ENCODE measurements at regions not wholly inside any gene's neighbourhood (a gene's known extent, or its start where the extent isn't known, plus 50 kb on each side); places are given as distances from the start of the nearest gene placed in this dataset.

DNA sequence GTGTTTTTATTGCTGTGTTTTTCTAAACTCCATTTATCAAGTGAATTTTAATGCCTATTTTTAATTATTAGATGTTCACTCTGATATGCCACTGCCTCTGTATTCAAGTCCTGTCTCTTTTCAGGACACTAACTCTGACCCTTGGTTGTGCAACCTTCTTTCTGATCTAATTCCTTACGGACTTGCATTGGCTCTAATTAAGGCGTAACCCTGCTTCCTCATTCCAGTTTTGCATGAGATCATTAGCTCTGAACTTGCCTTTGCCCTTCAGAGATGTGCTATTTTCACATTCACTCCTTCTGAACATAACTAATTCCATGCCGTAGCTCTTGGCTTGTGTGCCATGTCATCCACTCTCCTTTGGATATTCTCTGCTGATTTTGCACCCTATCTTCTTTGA, 162.5 kb upstream of the TMEFF2 start:
- H3K4me1 ChIP-seq (ENCODE audit: control insufficient read depth, extremely low read depth, insufficient read depth, low read length) = no peaks in the 10 kb centered on the region
- TF ChIP-seq MYC (IDR thresholded peaks at IDR 0.05; ENCODE audit: low read depth, low read length) = no peak
- no peak for TF ChIP-seq EZH2 (IDR thresholded peaks at IDR 0.05; ENCODE audit: borderline replicate concordance, low read depth, low read length, severe bottlenecking)
- TF ChIP-seq POLR2A (IDR thresholded peaks at IDR 0.05; ENCODE audit: low read depth, low read length) = no peak
- dilution Hi-C loops (cut with MboI; ENCODE audit: extremely low pct_ligation_motif_present, low sequenced_read_pairs) = no loop called here
- H3K9me3 ChIP-seq (replicated peaks; ENCODE audit: control insufficient read depth, insufficient read depth, low read length) = no peaks in the 10 kb centered on the region
- H3K79me2 ChIP-seq (ENCODE audit: control insufficient read depth, insufficient read depth, low read length) = no peaks in the 10 kb centered on the region
- no peaks in the 10 kb centered on the region for H3K27me3 ChIP-seq (ENCODE audit: control insufficient read depth in 2 of 2, insufficient read depth in 2 of 2, low read length in 2 of 2)
- H2AFZ ChIP-seq (ENCODE audit: low read depth, low read length) = no peak overlapping the region
- no TSS peak for BruUV-seq (replicated peaks)
- POLR2A ChIA-PET = no interaction called here
- no peaks in the 10 kb centered on the region for H4K20me1 ChIP-seq (replicated peaks; ENCODE audit: control insufficient read depth, extremely low read depth, insufficient read depth, low read length)
- intact Hi-C loops (cut with micrococcal nuclease) = no loop called here
- no peak overlapping the region for H3K4me2 ChIP-seq (ENCODE audit: insufficient read depth, low read length)
- H3K9ac ChIP-seq (replicated peaks; ENCODE audit: extremely low read depth, insufficient read depth, low read length) = no peak overlapping the region
- no peaks in the 10 kb centered on the region for H3K36me3 ChIP-seq (ENCODE audit: control insufficient read depth in 2 of 2, extremely low read depth in 1 of 2, insufficient read depth in 2 of 2, low read length in 2 of 2)
- CTCF ChIA-PET = interaction anchor here (0.5 kb wide), 1 partner anchor 257 kb away, joined by 3 read pairs; no protein-coding TSS in a partner anchor
- H3K9me1 ChIP-seq (replicated peaks; ENCODE audit: control insufficient read depth, extremely low read depth, insufficient read depth, low read length) = no peaks in the 10 kb centered on the region
- no peak overlapping the region for H3K4me3 ChIP-seq (replicated peaks in 1 of 3; ENCODE audit: insufficient read depth in 1 of 3, low read depth in 1 of 3, low read length in 3 of 3)
- FAIRE-seq (no peak), DNase-seq (ENCODE audit: low read depth, low spot score) (no peak)
- no peak overlapping the region for H3K27ac ChIP-seq (ENCODE audit: insufficient read depth, low read depth, low read length)

- Histone ChIP-seq H3K4me3 (replicated peaks in 1 of 3; ENCODE audit: insufficient read depth in 1 of 3, low read depth in 1 of 3, low read length in 3 of 3) (no peak overlapping the region), H3K9me3 (replicated peaks; ENCODE audit: control insufficient read depth, insufficient read depth, low read length) (no peaks in the 10 kb centered on the region), H3K79me2 (ENCODE audit: control insufficient read depth, insufficient read depth, low read length) (no peaks in the 10 kb centered on the region), H3K4me1 (ENCODE audit: control insufficient read depth, extremely low read depth, insufficient read depth, low read length) (no peaks in the 10 kb centered on the region), H3K27me3 (ENCODE audit: control insufficient read depth in 2 of 2, insufficient read depth in 2 of 2, low read length in 2 of 2) (no peaks in the 10 kb centered on the region), H4K20me1 (replicated peaks; ENCODE audit: control insufficient read depth, extremely low read depth, insufficient read depth, low read length) (no peaks in the 10 kb centered on the region), H3K4me2 (ENCODE audit: insufficient read depth, low read length) (no peak overlapping the region), H3K36me3 (ENCODE audit: control insufficient read depth in 2 of 2, extremely low read depth in 1 of 2, insufficient read depth in 2 of 2, low read length in 2 of 2) (no peaks in the 10 kb centered on the region), H3K9me1 (replicated peaks; ENCODE audit: control insufficient read depth, extremely low read depth, insufficient read depth, low read length) (no peaks in the 10 kb centered on the region), H2AFZ (ENCODE audit: low read depth, low read length) (no peak overlapping the region), H3K27ac (ENCODE audit: insufficient read depth, low read depth, low read length) (no peak overlapping the region), H3K9ac (replicated peaks; ENCODE audit: extremely low read depth, insufficient read depth, low read length) (no peak overlapping the region)
- no TSS peak for BruUV-seq (replicated peaks)
- ChIA-PET POLR2A (no interaction called here), CTCF (no interaction called here)
- no peak for TF ChIP-seq FOS (IDR thresholded peaks at IDR 0.05; ENCODE audit: borderline replicate concordance, insufficient read depth, low read length)
- TF ChIP-seq POLR2AphosphoS5 (IDR thresholded peaks at IDR 0.05; ENCODE audit: insufficient read depth, low read depth, low read length) = no peak
- no peak for TF ChIP-seq JUN (IDR thresholded peaks at IDR 0.05; ENCODE audit: borderline replicate concordance, insufficient read depth, insufficient read length, low read depth)
- no peak for TF ChIP-seq POLR2A (IDR thresholded peaks at IDR 0.05; ENCODE audit: low read depth, low read length)
- no peak for TF ChIP-seq GATA2 (IDR thresholded peaks at IDR 0.05; ENCODE audit: insufficient read depth, insufficient read length, low read depth, low read length)
- TF ChIP-seq, protein P1, sequence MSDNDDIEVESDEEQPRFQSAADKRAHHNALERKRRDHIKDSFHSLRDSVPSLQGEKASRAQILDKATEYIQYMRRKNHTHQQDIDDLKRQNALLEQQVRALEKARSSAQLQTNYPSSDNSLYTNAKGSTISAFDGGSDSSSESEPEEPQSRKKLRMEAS (IDR thresholded peaks at IDR 0.05; ENCODE audit: insufficient read depth, insufficient read length) = no peak
- TF ChIP-seq, protein P2, sequence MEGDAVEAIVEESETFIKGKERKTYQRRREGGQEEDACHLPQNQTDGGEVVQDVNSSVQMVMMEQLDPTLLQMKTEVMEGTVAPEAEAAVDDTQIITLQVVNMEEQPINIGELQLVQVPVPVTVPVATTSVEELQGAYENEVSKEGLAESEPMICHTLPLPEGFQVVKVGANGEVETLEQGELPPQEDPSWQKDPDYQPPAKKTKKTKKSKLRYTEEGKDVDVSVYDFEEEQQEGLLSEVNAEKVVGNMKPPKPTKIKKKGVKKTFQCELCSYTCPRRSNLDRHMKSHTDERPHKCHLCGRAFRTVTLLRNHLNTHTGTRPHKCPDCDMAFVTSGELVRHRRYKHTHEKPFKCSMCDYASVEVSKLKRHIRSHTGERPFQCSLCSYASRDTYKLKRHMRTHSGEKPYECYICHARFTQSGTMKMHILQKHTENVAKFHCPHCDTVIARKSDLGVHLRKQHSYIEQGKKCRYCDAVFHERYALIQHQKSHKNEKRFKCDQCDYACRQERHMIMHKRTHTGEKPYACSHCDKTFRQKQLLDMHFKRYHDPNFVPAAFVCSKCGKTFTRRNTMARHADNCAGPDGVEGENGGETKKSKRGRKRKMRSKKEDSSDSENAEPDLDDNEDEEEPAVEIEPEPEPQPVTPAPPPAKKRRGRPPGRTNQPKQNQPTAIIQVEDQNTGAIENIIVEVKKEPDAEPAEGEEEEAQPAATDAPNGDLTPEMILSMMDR (IDR thresholded peaks at IDR 0.05; ENCODE audit: extremely low read depth in 1 of 2, insufficient read depth in 1 of 2, low read depth in 1 of 2, low read length in 2 of 2) = no peak
- TF ChIP-seq MYC (IDR thresholded peaks at IDR 0.05; ENCODE audit: low read depth, low read length) = no peak
- TF ChIP-seq EZH2 (IDR thresholded peaks at IDR 0.05; ENCODE audit: borderline replicate concordance, low read depth, low read length, severe bottlenecking) = no peak
- dilution Hi-C loops (cut with MboI; ENCODE audit: extremely low pct_ligation_motif_present, low sequenced_read_pairs) = no loop called here
- no peak for FAIRE-seq
- intact Hi-C loops (cut with micrococcal nuclease) = no loop called here
- DNase-seq (ENCODE audit: low read depth, low spot score) = no peak
Measured at GRCh38 chr2:192354512-192355244, 159.9 kb upstream of the TMEFF2 start.

Data from endothelial cell of umbilical vein (primary cell).